ENCODE measurements at regions not wholly inside any gene's neighbourhood (a gene's known extent, or its start where the extent isn't known, plus 50 kb on each side); places are given as distances from the start of the nearest gene placed in this dataset.

DNA sequence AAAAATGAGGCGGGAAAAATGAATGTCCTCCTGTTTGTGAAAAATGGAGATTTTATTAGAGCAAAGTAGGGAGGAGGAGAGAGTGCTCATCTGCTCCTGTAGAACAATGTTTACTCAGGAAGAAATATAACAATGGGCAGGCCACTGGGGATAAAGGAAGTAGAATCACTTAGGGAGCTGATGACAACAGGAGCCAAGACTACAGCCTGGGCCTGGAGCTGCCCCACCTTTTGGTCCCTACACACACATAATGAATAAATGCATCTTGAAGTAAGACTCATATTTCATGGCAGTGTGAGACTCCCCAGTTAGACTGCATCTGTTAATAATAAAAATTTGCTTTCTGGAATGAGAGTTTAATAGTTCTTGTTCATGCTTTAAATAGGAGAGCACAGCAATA lies 1939.8 kb downstream of the EFNA5 start:
- Histone ChIP-seq H3K4me3 (ENCODE audit: low read length) (no peak overlapping the region), H3K9me3 (replicated peaks; ENCODE audit: control insufficient read depth, low read depth, low read length) (no peaks in the 10 kb centered on the region), H3K36me3 (ENCODE audit: control insufficient read depth, insufficient read depth, low read length) (no peaks in the 10 kb centered on the region), H3K4me1 (ENCODE audit: control insufficient read depth, insufficient read depth, low read length) (no peaks in the 10 kb centered on the region), H3K27ac (ENCODE audit: low read length) (no peak overlapping the region), H3K27me3 (ENCODE audit: control insufficient read depth, insufficient read depth, low read length) (no peaks in the 10 kb centered on the region)
- WGBS (ENCODE audit: insufficient coverage): 38% methylated on average over 1 of the region's 1 CpG
- DNase-seq: peak; percentile 79

DNA sequence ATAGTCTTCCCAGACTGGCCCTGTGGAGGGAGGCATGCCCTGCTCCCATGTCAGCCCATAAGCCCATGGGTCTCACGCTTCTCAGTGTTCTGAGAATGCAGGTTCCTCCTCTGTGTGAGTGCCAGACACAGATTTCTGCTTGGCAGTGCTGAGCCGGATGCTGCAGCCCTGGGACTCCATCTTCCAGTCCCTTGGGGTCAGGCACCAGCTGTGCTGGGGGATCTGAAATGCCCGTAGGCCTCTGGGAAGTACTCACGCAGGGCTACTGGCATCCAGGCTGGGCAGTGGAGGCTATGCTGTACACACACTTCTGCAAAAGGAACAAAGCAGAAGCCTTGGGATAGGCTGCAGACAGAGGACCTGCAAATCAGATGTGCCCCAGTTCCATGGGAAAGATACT lies 1944.6 kb downstream of the EFNA5 start:
- Histone ChIP-seq H3K4me1 (ENCODE audit: control insufficient read depth, insufficient read depth, low read length) (no peaks in the 10 kb centered on the region), H3K36me3 (ENCODE audit: control insufficient read depth, insufficient read depth, low read length) (no peaks in the 10 kb centered on the region), H3K27ac (ENCODE audit: low read length) (no peak overlapping the region), H3K27me3 (ENCODE audit: control insufficient read depth, insufficient read depth, low read length) (no peaks in the 10 kb centered on the region), H3K9me3 (replicated peaks; ENCODE audit: control insufficient read depth, low read depth, low read length) (no peaks in the 10 kb centered on the region), H3K4me3 (ENCODE audit: low read length) (no peak overlapping the region)
- no peak for DNase-seq
- 90% methylated on average over 4 of the region's 4 CpGs for WGBS (ENCODE audit: insufficient coverage)

DNA sequence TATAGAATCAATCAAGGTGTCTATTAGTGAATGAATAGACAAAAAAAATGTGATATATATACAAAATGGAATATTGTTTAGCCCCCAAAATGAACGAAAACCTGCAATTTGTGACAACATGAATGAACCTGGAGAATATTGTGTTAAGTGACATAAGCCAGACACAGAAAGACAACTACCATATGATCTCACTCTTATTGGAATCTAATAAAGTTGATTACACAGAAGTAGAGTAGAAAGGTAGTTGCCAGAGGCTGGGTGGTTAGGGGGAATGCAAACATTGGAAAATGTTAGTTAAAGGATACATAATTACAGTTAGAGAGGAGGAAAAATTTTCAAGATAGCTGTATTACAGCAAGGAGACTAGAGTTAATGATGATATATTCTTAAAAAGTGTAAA lies 1962.3 kb downstream of the EFNA5 start:
- WGBS (ENCODE audit: insufficient coverage): no CpG with 5 or more reads among the region's 1 CpG
- no peaks in the 10 kb centered on the region for H3K4me1 ChIP-seq (ENCODE audit: control insufficient read depth, insufficient read depth, low read length)
- H3K9me3 ChIP-seq (replicated peaks; ENCODE audit: control insufficient read depth, low read depth, low read length): no peaks in the 10 kb centered on the region
- no peak overlapping the region for H3K4me3 ChIP-seq (ENCODE audit: low read length)
- no peaks in the 10 kb centered on the region for H3K27me3 ChIP-seq (ENCODE audit: control insufficient read depth, insufficient read depth, low read length)
- H3K27ac ChIP-seq (ENCODE audit: low read length): no peak overlapping the region
- DNase-seq: no peak
- H3K36me3 ChIP-seq (ENCODE audit: control insufficient read depth, insufficient read depth, low read length): no peaks in the 10 kb centered on the region

DNA sequence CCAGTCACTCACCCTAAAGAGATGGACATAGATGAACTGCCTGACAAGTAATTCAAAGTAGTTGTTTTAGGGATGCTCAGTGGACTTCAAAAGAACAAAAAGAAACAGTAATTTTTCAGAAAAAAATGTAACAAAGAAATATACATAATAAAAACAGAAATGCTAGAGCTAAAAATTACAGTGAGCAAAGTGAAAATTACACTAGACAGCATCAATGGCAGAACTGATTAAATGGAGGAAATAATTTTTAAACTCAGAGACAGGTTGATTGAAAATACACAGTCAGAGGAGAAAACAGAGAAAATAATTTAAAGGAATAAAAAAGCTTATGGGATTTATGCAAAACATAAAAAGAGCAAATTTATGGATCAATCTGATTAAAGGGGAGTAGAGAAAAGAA lies 1968.4 kb downstream of the EFNA5 start:
- H3K27me3 ChIP-seq (ENCODE audit: control insufficient read depth, insufficient read depth, low read length): no peaks in the 10 kb centered on the region
- no peaks in the 10 kb centered on the region for H3K36me3 ChIP-seq (ENCODE audit: control insufficient read depth, insufficient read depth, low read length)
- no peak overlapping the region for H3K4me3 ChIP-seq (ENCODE audit: low read length)
- H3K27ac ChIP-seq (ENCODE audit: low read length): no peak overlapping the region
- DNase-seq: no peak
- H3K9me3 ChIP-seq (replicated peaks; ENCODE audit: control insufficient read depth, low read depth, low read length): peaks cover 15% of the 10 kb centered on the region
- no peaks in the 10 kb centered on the region for H3K4me1 ChIP-seq (ENCODE audit: control insufficient read depth, insufficient read depth, low read length)

DNA sequence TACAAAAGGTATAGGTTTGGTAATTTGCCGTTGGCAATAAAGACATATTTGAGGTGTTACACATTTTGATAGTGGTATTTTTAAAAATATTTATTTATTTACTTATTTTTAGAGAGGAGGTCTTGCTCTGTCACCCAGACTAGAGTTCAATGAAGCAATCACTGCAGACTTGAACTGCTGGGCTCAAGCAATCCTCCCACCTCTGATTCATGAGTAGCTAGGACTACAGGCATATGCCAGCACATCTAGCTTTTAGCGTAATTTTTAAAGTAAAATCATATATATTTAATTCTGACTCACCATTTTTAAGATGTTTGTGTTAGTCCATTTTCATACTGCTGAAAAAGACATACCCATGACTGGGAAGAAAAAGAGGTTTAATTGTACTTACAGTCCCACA lies 1974.3 kb downstream of the EFNA5 start:
- Histone ChIP-seq H3K4me3 (ENCODE audit: low read length) (no peak overlapping the region), H3K27ac (ENCODE audit: low read length) (no peak overlapping the region), H3K36me3 (ENCODE audit: control insufficient read depth, insufficient read depth, low read length) (no peaks in the 10 kb centered on the region), H3K4me1 (ENCODE audit: control insufficient read depth, insufficient read depth, low read length) (no peaks in the 10 kb centered on the region), H3K9me3 (replicated peaks; ENCODE audit: control insufficient read depth, low read depth, low read length) (peaks cover 6% of the 10 kb centered on the region), H3K27me3 (ENCODE audit: control insufficient read depth, insufficient read depth, low read length) (no peaks in the 10 kb centered on the region)
- DNase-seq: no peak
- WGBS (ENCODE audit: insufficient coverage): no CpG with 5 or more reads among the region's 2 CpGs

DNA sequence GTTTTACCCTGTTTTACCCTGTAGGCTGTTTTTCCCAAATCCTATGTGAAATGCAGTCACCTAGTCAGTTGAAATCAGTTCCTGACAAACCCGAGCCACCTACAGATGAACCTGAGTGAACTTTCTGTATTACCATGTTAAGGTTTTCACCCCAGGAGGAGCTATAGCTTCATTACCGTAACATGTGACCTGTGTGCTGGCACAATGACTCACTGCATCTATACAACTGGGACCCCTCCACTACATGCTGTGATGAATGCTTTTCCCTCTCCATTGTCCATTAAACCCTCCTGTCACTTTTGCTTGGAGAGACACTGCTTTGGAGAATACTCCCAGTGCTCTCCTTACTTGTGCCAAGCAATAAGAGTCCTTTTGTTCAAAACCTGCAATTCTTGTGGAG lies 1974.8 kb downstream of the EFNA5 start:
- H3K36me3 ChIP-seq (ENCODE audit: control insufficient read depth, insufficient read depth, low read length): no peaks in the 10 kb centered on the region
- no peaks in the 10 kb centered on the region for H3K4me1 ChIP-seq (ENCODE audit: control insufficient read depth, insufficient read depth, low read length)
- no peak overlapping the region for H3K4me3 ChIP-seq (ENCODE audit: low read length)
- H3K27ac ChIP-seq (ENCODE audit: low read length): no peak overlapping the region
- H3K9me3 ChIP-seq (replicated peaks; ENCODE audit: control insufficient read depth, low read depth, low read length): peaks cover 2% of the 10 kb centered on the region
- no peaks in the 10 kb centered on the region for H3K27me3 ChIP-seq (ENCODE audit: control insufficient read depth, insufficient read depth, low read length)
- no peak for DNase-seq
- 67% methylated on average over 1 of the region's 2 CpGs for WGBS (ENCODE audit: insufficient coverage)

DNA sequence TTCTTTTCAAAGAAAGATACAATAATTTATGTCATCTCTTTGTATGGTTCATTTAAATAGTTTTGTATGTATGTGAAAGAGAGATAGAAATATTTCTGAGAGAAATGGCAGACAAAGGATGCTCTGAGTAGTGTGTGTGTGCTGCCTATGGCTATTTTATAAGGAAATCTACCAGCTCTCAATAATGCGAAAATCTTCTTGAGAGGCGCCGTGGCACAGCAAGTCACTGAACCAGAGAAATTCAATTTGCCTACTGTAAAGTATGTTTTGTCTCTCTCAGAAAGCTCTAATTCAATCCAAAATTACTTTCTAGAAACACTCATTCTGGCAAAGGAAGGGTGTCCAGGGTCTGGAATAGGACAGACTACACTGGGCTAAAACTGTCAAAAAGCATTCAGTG lies 1981.1 kb downstream of the EFNA5 start:
- no CpG with 5 or more reads among the region's 3 CpGs for WGBS (ENCODE audit: insufficient coverage)
- no peak overlapping the region for H3K27ac ChIP-seq (ENCODE audit: low read length)
- H3K4me1 ChIP-seq (ENCODE audit: control insufficient read depth, insufficient read depth, low read length): no peaks in the 10 kb centered on the region
- no peak for DNase-seq
- no peaks in the 10 kb centered on the region for H3K27me3 ChIP-seq (ENCODE audit: control insufficient read depth, insufficient read depth, low read length)
- H3K4me3 ChIP-seq (ENCODE audit: low read length): no peak overlapping the region
- H3K9me3 ChIP-seq (replicated peaks; ENCODE audit: control insufficient read depth, low read depth, low read length): no peaks in the 10 kb centered on the region
- no peaks in the 10 kb centered on the region for H3K36me3 ChIP-seq (ENCODE audit: control insufficient read depth, insufficient read depth, low read length)

DNA sequence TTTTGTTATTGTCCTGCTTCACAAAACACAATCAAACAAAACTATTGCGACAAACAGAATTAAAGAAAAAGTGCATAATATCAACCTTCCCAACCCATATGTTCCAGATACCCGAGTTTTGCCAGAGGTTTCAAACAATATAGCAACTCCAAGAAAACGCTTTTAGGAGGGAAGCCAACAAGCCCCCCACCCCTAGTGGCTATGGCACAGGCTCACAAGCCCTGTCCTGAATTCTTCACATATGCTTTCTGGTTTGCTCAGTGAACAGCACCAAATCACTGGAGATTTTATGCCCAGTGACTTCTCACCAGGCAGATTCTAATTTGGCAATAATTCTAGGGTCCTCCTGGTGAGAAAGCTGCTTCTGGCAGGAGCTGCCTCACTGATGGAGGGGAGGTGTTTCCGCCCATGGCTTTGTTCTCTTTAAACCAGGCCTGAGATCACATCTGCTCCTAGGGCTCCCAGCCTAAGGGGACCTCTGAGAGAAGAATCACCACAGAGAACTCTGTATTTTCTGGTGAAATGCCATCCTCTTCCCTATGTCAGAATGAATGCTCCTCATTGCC lies 1982.4 kb downstream of the EFNA5 start:
- Histone ChIP-seq H3K4me1 (ENCODE audit: control insufficient read depth, insufficient read depth, low read length) (no peaks in the 10 kb centered on the region), H3K4me3 (ENCODE audit: low read length) (no peak overlapping the region), H3K9me3 (replicated peaks; ENCODE audit: control insufficient read depth, low read depth, low read length) (no peaks in the 10 kb centered on the region), H3K36me3 (ENCODE audit: control insufficient read depth, insufficient read depth, low read length) (no peaks in the 10 kb centered on the region), H3K27me3 (ENCODE audit: control insufficient read depth, insufficient read depth, low read length) (no peaks in the 10 kb centered on the region), H3K27ac (ENCODE audit: low read length) (no peak overlapping the region)
- 49% methylated on average over 2 of the region's 4 CpGs for WGBS (ENCODE audit: insufficient coverage)
- peak; percentile 18 for DNase-seq

DNA sequence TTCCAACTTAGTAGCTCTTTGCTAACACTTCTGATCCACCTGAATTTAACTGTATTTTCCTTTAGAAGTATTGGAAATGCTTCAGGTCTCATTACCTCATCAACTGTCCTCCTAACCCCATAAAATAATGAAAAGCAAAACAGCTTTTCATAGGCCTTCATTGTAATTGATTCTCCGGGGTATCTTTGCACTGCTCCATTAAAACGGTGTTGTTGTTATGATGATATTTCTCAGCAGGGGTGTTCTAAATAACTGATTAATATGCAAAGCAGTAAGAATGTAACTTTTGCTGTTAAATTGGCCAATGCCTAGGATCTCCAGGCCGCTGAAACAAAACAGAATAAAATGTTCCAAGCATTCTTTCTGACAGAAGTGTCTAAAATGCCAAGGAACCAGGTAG lies 1983.2 kb downstream of the EFNA5 start:
- H3K9me3 ChIP-seq (replicated peaks; ENCODE audit: control insufficient read depth, low read depth, low read length): no peaks in the 10 kb centered on the region
- H3K27me3 ChIP-seq (ENCODE audit: control insufficient read depth, insufficient read depth, low read length): no peaks in the 10 kb centered on the region
- H3K27ac ChIP-seq (ENCODE audit: low read length): no peak overlapping the region
- DNase-seq: no peak
- no peaks in the 10 kb centered on the region for H3K36me3 ChIP-seq (ENCODE audit: control insufficient read depth, insufficient read depth, low read length)
- H3K4me3 ChIP-seq (ENCODE audit: low read length): no peak overlapping the region
- H3K4me1 ChIP-seq (ENCODE audit: control insufficient read depth, insufficient read depth, low read length): no peaks in the 10 kb centered on the region
- WGBS (ENCODE audit: insufficient coverage): 80% methylated on average over 1 of the region's 3 CpGs

DNA sequence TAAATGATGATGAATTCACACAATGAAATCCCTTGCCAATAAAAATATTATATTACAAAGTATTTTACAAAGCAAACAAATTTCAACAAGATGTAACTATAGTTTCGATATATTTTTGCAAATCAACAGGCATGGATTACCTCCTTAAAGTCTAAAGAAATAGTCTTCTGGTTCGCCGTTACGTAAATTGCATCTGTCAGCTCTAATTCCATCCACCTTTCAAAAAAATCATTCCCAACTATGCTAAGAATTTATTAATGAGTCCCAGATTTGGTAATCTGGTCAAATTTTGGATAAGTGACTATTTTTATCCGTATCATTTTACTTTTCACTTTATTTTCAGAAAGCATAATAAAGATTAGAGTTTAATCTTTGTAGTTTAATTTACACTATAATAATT lies 1984.9 kb downstream of the EFNA5 start:
- Histone ChIP-seq H3K36me3 (ENCODE audit: control insufficient read depth, insufficient read depth, low read length) (no peaks in the 10 kb centered on the region), H3K4me3 (ENCODE audit: low read length) (no peak overlapping the region), H3K27ac (ENCODE audit: low read length) (no peak overlapping the region), H3K27me3 (ENCODE audit: control insufficient read depth, insufficient read depth, low read length) (no peaks in the 10 kb centered on the region), H3K4me1 (ENCODE audit: control insufficient read depth, insufficient read depth, low read length) (no peaks in the 10 kb centered on the region), H3K9me3 (replicated peaks; ENCODE audit: control insufficient read depth, low read depth, low read length) (no peaks in the 10 kb centered on the region)
- no CpG with 5 or more reads among the region's 5 CpGs for WGBS (ENCODE audit: insufficient coverage)
- DNase-seq: no peak

DNA sequence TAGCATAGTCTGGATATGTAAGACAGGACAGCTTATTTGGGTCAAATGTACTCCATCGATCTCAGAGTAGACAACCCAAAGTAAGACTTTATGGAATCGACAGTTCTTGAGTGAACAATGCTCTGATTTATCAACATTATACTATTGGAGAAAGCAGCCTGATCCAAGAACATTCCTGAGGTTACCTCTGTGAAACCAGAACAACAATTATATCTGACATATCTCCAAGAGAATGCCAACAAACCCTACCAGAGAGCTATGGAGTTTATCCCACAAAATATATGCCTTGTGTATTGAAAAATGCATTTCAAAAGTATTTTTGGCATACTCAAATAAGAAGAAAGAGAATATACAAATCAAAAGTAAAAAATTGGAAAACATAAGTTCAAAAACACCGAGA lies 1985.9 kb downstream of the EFNA5 start:
- Histone ChIP-seq H3K27ac (ENCODE audit: low read length) (no peak overlapping the region), H3K27me3 (ENCODE audit: control insufficient read depth, insufficient read depth, low read length) (no peaks in the 10 kb centered on the region), H3K4me1 (ENCODE audit: control insufficient read depth, insufficient read depth, low read length) (no peaks in the 10 kb centered on the region), H3K4me3 (ENCODE audit: low read length) (no peak overlapping the region), H3K9me3 (replicated peaks; ENCODE audit: control insufficient read depth, low read depth, low read length) (no peaks in the 10 kb centered on the region), H3K36me3 (ENCODE audit: control insufficient read depth, insufficient read depth, low read length) (no peaks in the 10 kb centered on the region)
- no CpG with 5 or more reads among the region's 3 CpGs for WGBS (ENCODE audit: insufficient coverage)
- DNase-seq: no peak

All from muscle of leg (tissue), 3 donors.